ENCODE measurements at regions not wholly inside any gene's neighbourhood (a gene's known extent, or its start where the extent isn't known, plus 50 kb on each side); places are given as distances from the start of the nearest gene placed in this dataset.

GRCh38 chr9:1875921-1876448, 139.2 kb upstream of the SMARCA2 start:
- no peaks in the 10 kb centered on the region for H4K20me1 ChIP-seq (replicated peaks; ENCODE audit: insufficient read depth)
- Mint-ChIP-seq H3K27ac (no peak overlapping the region), H3K27me3 (ENCODE audit: insufficient read depth, low read depth, poor library complexity) (no peaks in the 10 kb centered on the region), H3K9me3 (no peaks in the 10 kb centered on the region; the same call in 1 of the 3 replicates), H3K4me3 (no peak overlapping the region), H3K4me1 (peaks cover 14% of the 10 kb centered on the region), H3K36me3 (ENCODE audit: low read depth) (no peaks in the 10 kb centered on the region)
- peaks cover 6% of the 10 kb centered on the region for H3K4me1 ChIP-seq (ENCODE audit: insufficient read depth)
- no peaks in the 10 kb centered on the region for H3K27me3 ChIP-seq (ENCODE audit: insufficient read depth)
- no peak overlapping the region for H3K4me2 ChIP-seq
- H3K4me3 ChIP-seq = no peak overlapping the region
- H3F3A ChIP-seq (replicated peaks; ENCODE audit: low read depth) = no peaks in the 10 kb centered on the region
- H2AFZ ChIP-seq = no peak overlapping the region
- no peak for TF ChIP-seq CTCF (conservative IDR thresholded peaks at IDR 0.05; ENCODE audit: low read depth in 2 of 2)
- TF ChIP-seq, protein P1, sequence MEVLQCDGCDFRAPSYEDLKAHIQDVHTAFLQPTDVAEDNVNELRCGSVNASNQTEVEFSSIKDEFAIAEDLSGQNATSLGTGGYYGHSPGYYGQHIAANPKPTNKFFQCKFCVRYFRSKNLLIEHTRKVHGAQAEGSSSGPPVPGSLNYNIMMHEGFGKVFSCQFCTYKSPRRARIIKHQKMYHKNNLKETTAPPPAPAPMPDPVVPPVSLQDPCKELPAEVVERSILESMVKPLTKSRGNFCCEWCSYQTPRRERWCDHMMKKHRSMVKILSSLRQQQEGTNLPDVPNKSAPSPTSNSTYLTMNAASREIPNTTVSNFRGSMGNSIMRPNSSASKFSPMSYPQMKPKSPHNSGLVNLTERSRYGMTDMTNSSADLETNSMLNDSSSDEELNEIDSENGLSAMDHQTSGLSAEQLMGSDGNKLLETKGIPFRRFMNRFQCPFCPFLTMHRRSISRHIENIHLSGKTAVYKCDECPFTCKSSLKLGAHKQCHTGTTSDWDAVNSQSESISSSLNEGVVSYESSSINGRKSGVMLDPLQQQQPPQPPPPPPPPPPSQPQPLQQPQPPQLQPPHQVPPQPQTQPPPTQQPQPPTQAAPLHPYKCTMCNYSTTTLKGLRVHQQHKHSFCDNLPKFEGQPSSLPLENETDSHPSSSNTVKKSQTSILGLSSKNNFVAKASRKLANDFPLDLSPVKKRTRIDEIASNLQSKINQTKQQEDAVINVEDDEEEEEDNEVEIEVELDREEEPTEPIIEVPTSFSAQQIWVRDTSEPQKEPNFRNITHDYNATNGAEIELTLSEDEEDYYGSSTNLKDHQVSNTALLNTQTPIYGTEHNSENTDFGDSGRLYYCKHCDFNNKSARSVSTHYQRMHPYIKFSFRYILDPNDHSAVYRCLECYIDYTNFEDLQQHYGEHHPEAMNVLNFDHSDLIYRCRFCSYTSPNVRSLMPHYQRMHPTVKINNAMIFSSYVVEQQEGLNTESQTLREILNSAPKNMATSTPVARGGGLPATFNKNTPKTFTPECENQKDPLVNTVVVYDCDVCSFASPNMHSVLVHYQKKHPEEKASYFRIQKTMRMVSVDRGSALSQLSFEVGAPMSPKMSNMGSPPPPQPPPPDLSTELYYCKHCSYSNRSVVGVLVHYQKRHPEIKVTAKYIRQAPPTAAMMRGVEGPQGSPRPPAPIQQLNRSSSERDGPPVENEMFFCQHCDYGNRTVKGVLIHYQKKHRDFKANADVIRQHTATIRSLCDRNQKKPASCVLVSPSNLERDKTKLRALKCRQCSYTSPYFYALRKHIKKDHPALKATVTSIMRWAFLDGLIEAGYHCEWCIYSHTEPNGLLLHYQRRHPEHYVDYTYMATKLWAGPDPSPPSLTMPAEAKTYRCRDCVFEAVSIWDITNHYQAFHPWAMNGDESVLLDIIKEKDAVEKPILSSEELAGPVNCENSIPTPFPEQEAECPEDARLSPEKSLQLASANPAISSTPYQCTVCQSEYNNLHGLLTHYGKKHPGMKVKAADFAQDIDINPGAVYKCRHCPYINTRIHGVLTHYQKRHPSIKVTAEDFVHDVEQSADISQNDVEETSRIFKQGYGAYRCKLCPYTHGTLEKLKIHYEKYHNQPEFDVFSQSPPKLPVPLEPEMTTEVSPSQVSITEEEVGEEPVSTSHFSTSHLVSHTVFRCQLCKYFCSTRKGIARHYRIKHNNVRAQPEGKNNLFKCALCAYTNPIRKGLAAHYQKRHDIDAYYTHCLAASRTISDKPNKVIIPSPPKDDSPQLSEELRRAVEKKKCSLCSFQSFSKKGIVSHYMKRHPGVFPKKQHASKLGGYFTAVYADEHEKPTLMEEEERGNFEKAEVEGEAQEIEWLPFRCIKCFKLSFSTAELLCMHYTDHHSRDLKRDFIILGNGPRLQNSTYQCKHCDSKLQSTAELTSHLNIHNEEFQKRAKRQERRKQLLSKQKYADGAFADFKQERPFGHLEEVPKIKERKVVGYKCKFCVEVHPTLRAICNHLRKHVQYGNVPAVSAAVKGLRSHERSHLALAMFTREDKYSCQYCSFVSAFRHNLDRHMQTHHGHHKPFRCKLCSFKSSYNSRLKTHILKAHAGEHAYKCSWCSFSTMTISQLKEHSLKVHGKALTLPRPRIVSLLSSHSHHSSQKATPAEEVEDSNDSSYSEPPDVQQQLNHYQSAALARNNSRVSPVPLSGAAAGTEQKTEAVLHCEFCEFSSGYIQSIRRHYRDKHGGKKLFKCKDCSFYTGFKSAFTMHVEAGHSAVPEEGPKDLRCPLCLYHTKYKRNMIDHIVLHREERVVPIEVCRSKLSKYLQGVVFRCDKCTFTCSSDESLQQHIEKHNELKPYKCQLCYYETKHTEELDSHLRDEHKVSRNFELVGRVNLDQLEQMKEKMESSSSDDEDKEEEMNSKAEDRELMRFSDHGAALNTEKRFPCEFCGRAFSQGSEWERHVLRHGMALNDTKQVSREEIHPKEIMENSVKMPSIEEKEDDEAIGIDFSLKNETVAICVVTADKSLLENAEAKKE (CRISPR knock-in tag; IDR thresholded peaks at IDR 0.05) = no peak
- TF ChIP-seq NANOG (IDR thresholded peaks at IDR 0.05; ENCODE audit: borderline replicate concordance) = no peak
- no peak for TF ChIP-seq EZH2 (IDR thresholded peaks at IDR 0.05; ENCODE audit: low read depth, unreplicated experiment)
- TF ChIP-seq POLR2AphosphoS5 (IDR thresholded peaks at IDR 0.05; ENCODE audit: low read depth) = no peak
- TF ChIP-seq, protein P2, sequence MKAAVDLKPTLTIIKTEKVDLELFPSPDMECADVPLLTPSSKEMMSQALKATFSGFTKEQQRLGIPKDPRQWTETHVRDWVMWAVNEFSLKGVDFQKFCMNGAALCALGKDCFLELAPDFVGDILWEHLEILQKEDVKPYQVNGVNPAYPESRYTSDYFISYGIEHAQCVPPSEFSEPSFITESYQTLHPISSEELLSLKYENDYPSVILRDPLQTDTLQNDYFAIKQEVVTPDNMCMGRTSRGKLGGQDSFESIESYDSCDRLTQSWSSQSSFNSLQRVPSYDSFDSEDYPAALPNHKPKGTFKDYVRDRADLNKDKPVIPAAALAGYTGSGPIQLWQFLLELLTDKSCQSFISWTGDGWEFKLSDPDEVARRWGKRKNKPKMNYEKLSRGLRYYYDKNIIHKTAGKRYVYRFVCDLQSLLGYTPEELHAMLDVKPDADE (IDR thresholded peaks at IDR 0.05) = no peak
- TF ChIP-seq JUNB (IDR thresholded peaks at IDR 0.05; ENCODE audit: unreplicated experiment) = no peak
- no peak for TF ChIP-seq EZH2phosphoT487 (IDR thresholded peaks at IDR 0.05; ENCODE audit: unreplicated experiment)
- TF ChIP-seq, protein P3, sequence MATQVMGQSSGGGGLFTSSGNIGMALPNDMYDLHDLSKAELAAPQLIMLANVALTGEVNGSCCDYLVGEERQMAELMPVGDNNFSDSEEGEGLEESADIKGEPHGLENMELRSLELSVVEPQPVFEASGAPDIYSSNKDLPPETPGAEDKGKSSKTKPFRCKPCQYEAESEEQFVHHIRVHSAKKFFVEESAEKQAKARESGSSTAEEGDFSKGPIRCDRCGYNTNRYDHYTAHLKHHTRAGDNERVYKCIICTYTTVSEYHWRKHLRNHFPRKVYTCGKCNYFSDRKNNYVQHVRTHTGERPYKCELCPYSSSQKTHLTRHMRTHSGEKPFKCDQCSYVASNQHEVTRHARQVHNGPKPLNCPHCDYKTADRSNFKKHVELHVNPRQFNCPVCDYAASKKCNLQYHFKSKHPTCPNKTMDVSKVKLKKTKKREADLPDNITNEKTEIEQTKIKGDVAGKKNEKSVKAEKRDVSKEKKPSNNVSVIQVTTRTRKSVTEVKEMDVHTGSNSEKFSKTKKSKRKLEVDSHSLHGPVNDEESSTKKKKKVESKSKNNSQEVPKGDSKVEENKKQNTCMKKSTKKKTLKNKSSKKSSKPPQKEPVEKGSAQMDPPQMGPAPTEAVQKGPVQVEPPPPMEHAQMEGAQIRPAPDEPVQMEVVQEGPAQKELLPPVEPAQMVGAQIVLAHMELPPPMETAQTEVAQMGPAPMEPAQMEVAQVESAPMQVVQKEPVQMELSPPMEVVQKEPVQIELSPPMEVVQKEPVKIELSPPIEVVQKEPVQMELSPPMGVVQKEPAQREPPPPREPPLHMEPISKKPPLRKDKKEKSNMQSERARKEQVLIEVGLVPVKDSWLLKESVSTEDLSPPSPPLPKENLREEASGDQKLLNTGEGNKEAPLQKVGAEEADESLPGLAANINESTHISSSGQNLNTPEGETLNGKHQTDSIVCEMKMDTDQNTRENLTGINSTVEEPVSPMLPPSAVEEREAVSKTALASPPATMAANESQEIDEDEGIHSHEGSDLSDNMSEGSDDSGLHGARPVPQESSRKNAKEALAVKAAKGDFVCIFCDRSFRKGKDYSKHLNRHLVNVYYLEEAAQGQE (IDR thresholded peaks at IDR 0.05; ENCODE audit: unreplicated experiment) = no peak
- ATAC-seq = no peak
- H3K27ac ChIP-seq (ENCODE audit: low read depth) = no peak overlapping the region
- H3K9me2 ChIP-seq (ENCODE audit: insufficient read depth) = peaks cover 2% of the 10 kb centered on the region; the same call in 1 of the 2 replicates
- DNase-seq (ENCODE audit: low spot score) = no peak
- no peaks in the 10 kb centered on the region for H3K36me3 ChIP-seq (ENCODE audit: insufficient read depth)
- no peaks in the 10 kb centered on the region for H3K79me2 ChIP-seq (replicated peaks; ENCODE audit: insufficient read depth)

Measured in GM23338 (cell line).